ENCODE measurements at regions not wholly inside any gene's neighbourhood (a gene's known extent, or its start where the extent isn't known, plus 50 kb on each side); places are given as distances from the start of the nearest gene placed in this dataset.

DNA sequence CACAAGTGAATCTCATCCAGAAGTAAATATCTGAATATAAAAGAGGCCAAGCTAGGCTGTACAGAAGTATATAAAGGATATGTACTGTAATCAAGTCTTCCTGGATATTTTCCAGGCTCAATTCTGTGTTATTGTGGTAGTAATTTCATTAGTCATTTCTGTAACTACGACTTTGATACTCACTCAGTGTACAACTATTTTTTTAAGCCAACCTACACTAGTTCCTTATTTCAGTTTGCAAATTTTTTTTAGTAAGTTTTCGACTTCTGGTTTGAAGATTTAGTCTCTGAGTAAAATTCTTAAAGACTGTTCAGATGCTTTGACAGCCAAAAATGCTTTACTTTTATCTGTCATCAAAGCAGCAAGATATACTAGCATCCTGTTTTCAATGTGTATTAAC, 130.8 kb downstream of the CAPZA3 start:
- H2BK12ac ChIP-seq (ENCODE audit: low read length) = no peak overlapping the region
- no peak overlapping the region for H3K4me3 ChIP-seq (ENCODE audit: low read length in 2 of 2)
- no CpG with 5 or more reads among the region's 2 CpGs for WGBS, 2 donors (ENCODE audit: extremely low coverage in 2 of 2, insufficient read length in 2 of 2, insufficient replicate concordance in 1 of 2)
- H2BK120ac ChIP-seq (ENCODE audit: low read depth, low read length) = no peak overlapping the region
- H3K23ac ChIP-seq (ENCODE audit: low read depth, low read length, poor library complexity) = no peak overlapping the region
- H2BK5ac ChIP-seq (ENCODE audit: low read length) = no peak overlapping the region
- H3K27ac ChIP-seq (replicated peaks; ENCODE audit: low read length) = no peak overlapping the region
- no peak overlapping the region for H2AK5ac ChIP-seq (ENCODE audit: low read depth, low read length)
- no peaks in the 10 kb centered on the region for H3K4me1 ChIP-seq (ENCODE audit: control insufficient read depth in 2 of 2, insufficient read depth in 1 of 2, low read depth in 1 of 2, low read length in 2 of 2)
- H4K8ac ChIP-seq (ENCODE audit: low read depth, low read length) = no peak overlapping the region
- H3K18ac ChIP-seq (ENCODE audit: low read length) = no peak overlapping the region
- no peaks in the 10 kb centered on the region for H3K36me3 ChIP-seq (replicated peaks in 1 of 2; ENCODE audit: control insufficient read depth in 2 of 2, insufficient read depth in 2 of 2, low read length in 2 of 2)
- no peak overlapping the region for H3K4me2 ChIP-seq (ENCODE audit: insufficient read depth, low read length, poor library complexity, severe bottlenecking)
- no peak overlapping the region for H2AFZ ChIP-seq (ENCODE audit: low read length)
- DNase-seq (ENCODE audit: low spot score) = no peak
- H3K4ac ChIP-seq (ENCODE audit: low read length) = no peak overlapping the region
- no peak overlapping the region for H4K91ac ChIP-seq (ENCODE audit: low read depth, low read length, poor library complexity)
- no peak overlapping the region for H2BK15ac ChIP-seq (ENCODE audit: low read length)
- no peaks in the 10 kb centered on the region for H3K79me1 ChIP-seq (ENCODE audit: low read depth, low read length)
- no peaks in the 10 kb centered on the region for H3K27me3 ChIP-seq (ENCODE audit: control insufficient read depth in 3 of 3, insufficient read depth in 3 of 3, low read depth in 1 of 3, low read length in 3 of 3)
- H3K9ac ChIP-seq (ENCODE audit: low read depth, low read length, poor library complexity) = no peak overlapping the region
- H3K9me3 ChIP-seq (replicated peaks in 1 of 2; ENCODE audit: control insufficient read depth in 2 of 2, insufficient read depth in 1 of 2, low read depth in 1 of 2, low read length in 2 of 2) = no peaks in the 10 kb centered on the region
- H3K14ac ChIP-seq (ENCODE audit: low read length) = no peak overlapping the region

DNA sequence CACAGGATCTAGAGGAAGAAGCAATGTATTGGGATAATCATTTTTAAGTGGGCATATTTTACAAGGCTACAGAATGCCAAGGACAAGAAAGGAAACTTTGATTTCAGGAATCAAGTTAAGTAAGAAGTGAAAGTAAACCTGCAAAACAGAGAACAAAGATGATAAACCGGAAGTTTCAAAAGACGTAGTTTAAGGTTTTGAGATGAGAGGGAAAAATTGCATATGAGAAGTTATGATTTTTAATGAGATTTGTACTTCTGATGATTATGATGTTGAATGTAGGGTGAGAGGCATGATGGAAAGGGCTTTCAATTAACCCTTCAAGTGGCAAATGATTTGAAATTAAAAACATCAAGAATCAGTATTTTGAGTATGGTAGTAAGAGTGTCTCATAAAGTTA, 134.9 kb downstream of the CAPZA3 start:
- WGBS, 2 donors (ENCODE audit: extremely low coverage in 2 of 2, insufficient read length in 2 of 2, insufficient replicate concordance in 1 of 2) = 100% methylated on average over 1 to 2 of the region's 2 CpGs
- Histone ChIP-seq H4K8ac (ENCODE audit: low read depth, low read length) (no peak overlapping the region), H3K79me1 (ENCODE audit: low read depth, low read length) (no peaks in the 10 kb centered on the region)

GRCh38 chr12:18878676-18879180, 140.8 kb downstream of the CAPZA3 start:
- WGBS, 2 donors (ENCODE audit: extremely low coverage in 2 of 2, insufficient read length in 2 of 2, insufficient replicate concordance in 1 of 2) = no CpG with 5 or more reads among the region's 2 CpGs
- Histone ChIP-seq H2BK5ac (ENCODE audit: low read length) (no peak overlapping the region), H2BK15ac (ENCODE audit: low read length) (no peak overlapping the region), H2AK5ac (ENCODE audit: low read depth, low read length) (no peak overlapping the region), H2BK12ac (ENCODE audit: low read length) (no peak overlapping the region), H3K4me1 (ENCODE audit: control insufficient read depth in 2 of 2, insufficient read depth in 1 of 2, low read depth in 1 of 2, low read length in 2 of 2) (no peaks in the 10 kb centered on the region), H3K14ac (ENCODE audit: low read length) (no peak overlapping the region), H4K91ac (ENCODE audit: low read depth, low read length, poor library complexity) (no peak overlapping the region), H3K23ac (ENCODE audit: low read depth, low read length, poor library complexity) (no peak overlapping the region), H3K4me2 (ENCODE audit: insufficient read depth, low read length, poor library complexity, severe bottlenecking) (no peak overlapping the region), H2AFZ (ENCODE audit: low read length) (no peak overlapping the region), H2BK120ac (ENCODE audit: low read depth, low read length) (no peak overlapping the region), H3K27me3 (ENCODE audit: control insufficient read depth in 3 of 3, insufficient read depth in 3 of 3, low read depth in 1 of 3, low read length in 3 of 3) (no peaks in the 10 kb centered on the region), H3K9ac (ENCODE audit: low read depth, low read length, poor library complexity) (no peak overlapping the region), H3K4ac (ENCODE audit: low read length) (no peak overlapping the region), H3K18ac (ENCODE audit: low read length) (no peak overlapping the region), H3K4me3 (ENCODE audit: low read length in 2 of 2) (no peak overlapping the region), H3K36me3 (replicated peaks in 1 of 2; ENCODE audit: control insufficient read depth in 2 of 2, insufficient read depth in 2 of 2, low read length in 2 of 2) (no peaks in the 10 kb centered on the region), H4K8ac (ENCODE audit: low read depth, low read length) (no peak overlapping the region), H3K27ac (replicated peaks; ENCODE audit: low read length) (no peak overlapping the region), H3K79me1 (ENCODE audit: low read depth, low read length) (no peaks in the 10 kb centered on the region), H3K9me3 (replicated peaks in 1 of 2; ENCODE audit: control insufficient read depth in 2 of 2, insufficient read depth in 1 of 2, low read depth in 1 of 2, low read length in 2 of 2) (peaks cover 4 to 5% of the 10 kb centered on the region in 2 donors)
- no peak for DNase-seq (ENCODE audit: low spot score)

More for the DNA sequence above, 134.9 kb downstream of the CAPZA3 start:
- Histone ChIP-seq H3K9ac (ENCODE audit: low read depth, low read length, poor library complexity) (no peak overlapping the region), H3K4me1 (ENCODE audit: control insufficient read depth in 2 of 2, insufficient read depth in 1 of 2, low read depth in 1 of 2, low read length in 2 of 2) (no peaks in the 10 kb centered on the region), H4K91ac (ENCODE audit: low read depth, low read length, poor library complexity) (no peak overlapping the region), H3K4me2 (ENCODE audit: insufficient read depth, low read length, poor library complexity, severe bottlenecking) (no peak overlapping the region), H3K9me3 (replicated peaks in 1 of 2; ENCODE audit: control insufficient read depth in 2 of 2, insufficient read depth in 1 of 2, low read depth in 1 of 2, low read length in 2 of 2) (peaks cover 4 to 5% of the 10 kb centered on the region in 2 donors), H2BK12ac (ENCODE audit: low read length) (no peak overlapping the region), H2AK5ac (ENCODE audit: low read depth, low read length) (no peak overlapping the region), H3K23ac (ENCODE audit: low read depth, low read length, poor library complexity) (no peak overlapping the region), H2BK5ac (ENCODE audit: low read length) (no peak overlapping the region), H3K4ac (ENCODE audit: low read length) (no peak overlapping the region), H3K27me3 (ENCODE audit: control insufficient read depth in 3 of 3, insufficient read depth in 3 of 3, low read depth in 1 of 3, low read length in 3 of 3) (no peaks in the 10 kb centered on the region), H2BK15ac (ENCODE audit: low read length) (no peak overlapping the region), H2BK120ac (ENCODE audit: low read depth, low read length) (no peak overlapping the region), H2AFZ (ENCODE audit: low read length) (no peak overlapping the region), H3K14ac (ENCODE audit: low read length) (no peak overlapping the region), H3K27ac (replicated peaks; ENCODE audit: low read length) (no peak overlapping the region), H3K18ac (ENCODE audit: low read length) (no peak overlapping the region), H3K4me3 (ENCODE audit: low read length in 2 of 2) (no peak overlapping the region), H3K36me3 (replicated peaks in 1 of 2; ENCODE audit: control insufficient read depth in 2 of 2, insufficient read depth in 2 of 2, low read length in 2 of 2) (no peaks in the 10 kb centered on the region)
- no peak for DNase-seq (ENCODE audit: low spot score)

DNA sequence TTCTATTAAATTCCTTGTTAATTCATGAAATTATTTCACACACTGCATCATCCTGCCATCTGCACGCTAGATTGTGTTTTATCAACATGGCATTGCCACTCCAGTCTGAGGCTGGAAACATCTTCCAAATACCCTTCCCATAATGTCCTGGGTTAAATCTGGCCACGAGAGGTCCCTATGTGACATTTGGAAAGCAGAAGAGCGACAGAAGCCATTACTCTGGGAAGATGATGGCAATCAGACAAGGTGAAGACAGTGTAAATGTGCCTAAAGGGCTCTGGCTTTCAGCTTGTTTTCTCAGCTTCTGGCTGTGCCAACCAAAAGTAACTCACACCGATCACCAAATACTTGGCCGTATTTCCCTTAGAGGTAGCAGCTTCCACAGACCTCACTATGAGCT, 144.8 kb downstream of the CAPZA3 start:
- H3K27me3 ChIP-seq (ENCODE audit: control insufficient read depth in 3 of 3, insufficient read depth in 3 of 3, low read depth in 1 of 3, low read length in 3 of 3) = no peaks in the 10 kb centered on the region
- H3K36me3 ChIP-seq (replicated peaks in 1 of 2; ENCODE audit: control insufficient read depth in 2 of 2, insufficient read depth in 2 of 2, low read length in 2 of 2) = no peaks in the 10 kb centered on the region
- H3K14ac ChIP-seq (ENCODE audit: low read length) = no peak overlapping the region
- H2AK5ac ChIP-seq (ENCODE audit: low read depth, low read length) = no peak overlapping the region
- no peak overlapping the region for H4K91ac ChIP-seq (ENCODE audit: low read depth, low read length, poor library complexity)
- H3K4me1 ChIP-seq (ENCODE audit: control insufficient read depth in 2 of 2, insufficient read depth in 1 of 2, low read depth in 1 of 2, low read length in 2 of 2) = no peaks in the 10 kb centered on the region
- H3K9ac ChIP-seq (ENCODE audit: low read depth, low read length, poor library complexity) = no peak overlapping the region
- H3K23ac ChIP-seq (ENCODE audit: low read depth, low read length, poor library complexity) = no peak overlapping the region
- H3K4ac ChIP-seq (ENCODE audit: low read length) = no peak overlapping the region
- no peak overlapping the region for H2BK120ac ChIP-seq (ENCODE audit: low read depth, low read length)
- no peak overlapping the region for H4K8ac ChIP-seq (ENCODE audit: low read depth, low read length)
- H2BK5ac ChIP-seq (ENCODE audit: low read length) = no peak overlapping the region
- no peak overlapping the region for H3K18ac ChIP-seq (ENCODE audit: low read length)
- no peak overlapping the region for H2BK12ac ChIP-seq (ENCODE audit: low read length)
- H3K4me3 ChIP-seq (ENCODE audit: low read length in 2 of 2) = no peak overlapping the region
- peaks cover 0 to under 1% of the 10 kb centered on the region in 2 donors for H3K9me3 ChIP-seq (replicated peaks in 1 of 2; ENCODE audit: control insufficient read depth in 2 of 2, insufficient read depth in 1 of 2, low read depth in 1 of 2, low read length in 2 of 2)
- no peaks in the 10 kb centered on the region for H3K79me1 ChIP-seq (ENCODE audit: low read depth, low read length)
- no peak overlapping the region for H2AFZ ChIP-seq (ENCODE audit: low read length)
- H3K27ac ChIP-seq (replicated peaks; ENCODE audit: low read length) = no peak overlapping the region
- no peak overlapping the region for H2BK15ac ChIP-seq (ENCODE audit: low read length)
- H3K4me2 ChIP-seq (ENCODE audit: insufficient read depth, low read length, poor library complexity, severe bottlenecking) = no peak overlapping the region
- WGBS, 2 donors (ENCODE audit: extremely low coverage in 2 of 2, insufficient read length in 2 of 2, insufficient replicate concordance in 1 of 2) = no CpG with 5 or more reads among the region's 5 CpGs
- no peak for DNase-seq (ENCODE audit: low spot score)
